ENCODE measurements at regions not wholly inside any gene's neighbourhood (a gene's known extent, or its start where the extent isn't known, plus 50 kb on each side); places are given as distances from the start of the nearest gene placed in this dataset.

DNA sequence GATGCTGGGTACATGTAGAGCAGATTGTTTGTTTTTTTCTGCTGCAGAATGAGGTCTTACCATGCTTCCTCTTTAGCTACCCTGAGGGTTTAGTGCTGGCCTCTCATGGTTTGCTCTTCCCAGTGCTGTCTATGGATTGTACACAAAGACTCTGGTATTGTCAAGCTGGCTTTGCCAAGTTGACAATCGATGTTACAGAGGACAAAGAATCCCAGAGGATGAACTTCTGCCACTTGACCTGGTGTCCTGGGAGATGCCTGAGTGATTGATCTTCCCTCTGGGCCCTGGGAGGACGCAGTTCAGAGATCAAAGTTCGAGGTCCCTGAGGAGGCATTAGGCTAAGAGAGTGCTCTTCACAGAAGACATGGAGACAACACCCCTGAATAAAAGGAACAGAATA, 865.4 kb downstream of the CCSER2 start:
- intact Hi-C loops (cut with DNase I): no loop called here
- ATAC-seq (no peak), DNase-seq (ENCODE audit: missing footprints) (no peak)

DNA sequence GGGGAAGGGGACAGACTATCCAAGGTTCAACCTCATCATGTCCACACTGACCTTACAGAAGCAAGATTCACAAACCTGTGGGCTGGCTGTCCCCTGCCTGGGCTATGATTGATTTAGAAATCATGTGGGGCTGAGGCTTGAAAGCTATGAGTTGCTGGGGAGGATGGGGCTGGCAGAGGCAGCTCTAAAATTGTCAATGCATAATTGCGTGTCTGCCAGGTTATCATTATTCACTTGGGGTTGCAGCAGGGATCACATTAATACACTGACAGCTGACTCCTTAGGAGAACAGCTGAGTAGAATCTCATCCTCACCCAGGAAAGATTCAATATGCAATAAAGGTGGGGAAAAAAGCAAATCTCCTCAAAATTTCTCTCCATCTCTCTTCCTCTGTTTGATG, 866.3 kb downstream of the CCSER2 start:
- no peak for DNase-seq (ENCODE audit: missing footprints)
- intact Hi-C loops (cut with DNase I): no loop called here
- ATAC-seq: no peak

DNA sequence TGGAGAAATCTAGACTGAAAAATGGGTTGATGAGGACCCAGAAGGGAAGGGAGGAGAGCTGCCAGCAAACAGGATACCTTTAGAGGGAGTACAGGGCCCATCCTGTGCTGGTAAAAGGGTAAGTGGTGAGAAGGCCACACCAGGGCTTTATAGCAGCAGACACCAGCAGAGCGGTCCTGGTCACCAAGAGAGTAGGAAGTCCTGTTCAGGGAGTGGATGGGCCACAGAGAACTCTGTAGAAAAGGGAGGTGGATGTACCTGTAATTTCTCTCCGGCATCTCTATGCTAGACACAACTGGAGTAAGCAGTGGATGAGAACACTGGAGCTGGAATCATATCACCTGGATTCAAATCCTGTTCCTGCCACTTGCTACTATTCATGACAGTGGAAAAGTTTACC, 867.2 kb downstream of the CCSER2 start:
- intact Hi-C loops (cut with DNase I): no loop called here
- DNase-seq (ENCODE audit: missing footprints) (no peak), ATAC-seq (no peak)

DNA sequence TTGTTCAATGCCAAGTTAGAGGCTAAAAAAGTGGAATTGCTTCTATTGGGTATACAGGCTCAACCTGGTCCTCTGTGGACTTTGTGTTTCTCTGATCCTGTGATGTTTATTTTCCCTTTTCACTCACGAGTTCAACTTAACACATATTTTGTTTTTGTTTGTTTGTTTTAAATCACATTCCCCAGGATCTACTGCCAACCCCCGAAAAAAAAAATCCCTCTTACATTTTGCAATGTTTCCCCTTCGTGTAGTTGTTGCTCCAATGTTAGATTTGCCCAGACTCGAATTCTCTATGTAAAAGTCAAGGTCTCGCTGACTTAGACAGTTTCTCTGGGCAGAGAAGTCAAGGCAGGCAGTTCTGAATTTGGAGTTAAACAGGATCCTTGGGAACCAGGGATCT, 876.4 kb downstream of the CCSER2 start:
- intact Hi-C loops (cut with DNase I): no loop called here
- ATAC-seq (no peak), DNase-seq (ENCODE audit: missing footprints) (no peak)

DNA sequence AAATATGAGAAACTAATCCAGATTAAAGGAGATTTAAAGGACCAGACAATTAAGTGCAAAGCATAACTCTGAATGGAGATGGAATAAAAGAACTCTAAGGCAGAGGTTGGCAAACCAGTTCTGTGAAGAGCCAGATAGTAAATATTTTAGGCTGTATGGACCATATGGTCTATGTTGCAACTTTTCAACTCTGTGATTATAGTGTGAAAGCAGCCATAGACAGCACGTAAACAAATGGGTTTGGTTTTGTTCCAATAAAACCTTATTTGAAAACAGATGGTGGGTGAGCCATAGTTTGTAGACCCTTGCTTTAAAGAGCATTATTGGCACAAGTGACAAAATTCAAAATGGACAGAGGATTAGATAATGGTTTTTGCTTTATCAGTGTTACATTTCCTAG, 884.1 kb downstream of the CCSER2 start:
- DNase-seq (ENCODE audit: missing footprints) (no peak), ATAC-seq (no peak)
- intact Hi-C loops (cut with DNase I): no loop called here

DNA sequence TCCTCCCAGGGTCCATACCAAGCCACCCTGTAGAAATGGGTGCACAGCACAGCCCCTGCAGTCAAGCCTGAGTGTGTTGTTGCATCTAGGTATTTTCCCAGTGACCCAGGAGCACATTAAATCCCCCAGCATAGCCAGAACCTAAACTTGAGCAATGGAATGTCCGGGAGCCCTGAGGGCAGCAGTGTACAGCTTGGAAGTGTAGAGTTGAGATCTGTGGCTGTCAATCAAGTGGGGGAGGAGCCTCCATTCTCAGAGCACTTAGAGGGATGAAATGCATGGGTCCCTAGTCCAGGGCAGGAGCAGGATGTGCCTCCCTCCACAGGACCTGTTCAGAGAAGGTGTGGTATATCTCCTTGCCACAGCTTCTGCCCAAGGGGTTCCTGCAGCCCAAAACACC, 885.1 kb downstream of the CCSER2 start:
- DNase-seq (ENCODE audit: missing footprints): no peak
- ATAC-seq: no peak
- intact Hi-C loops (cut with DNase I): no loop called here

DNA sequence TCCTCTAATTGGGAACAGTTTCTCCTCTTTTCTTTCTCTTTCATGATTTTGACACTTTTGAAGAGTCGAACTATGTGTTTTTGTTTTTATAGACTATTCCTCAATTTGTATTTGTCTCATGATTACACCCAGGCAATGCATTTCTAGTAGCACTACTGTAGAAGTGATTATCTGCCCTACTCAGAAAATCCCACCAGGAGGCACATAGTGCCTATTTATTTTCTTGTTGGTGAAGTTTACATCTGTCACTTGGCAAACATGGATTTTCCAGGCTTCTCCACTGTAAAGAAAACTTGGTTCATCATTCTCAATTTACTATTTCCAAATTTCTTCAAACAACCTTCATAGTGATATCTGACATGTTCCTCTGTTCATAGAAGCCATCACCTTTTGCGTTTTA, 893.9 kb downstream of the CCSER2 start:
- ATAC-seq: no peak
- intact Hi-C loops (cut with DNase I): no loop called here
- no peak for DNase-seq (ENCODE audit: missing footprints)

DNA sequence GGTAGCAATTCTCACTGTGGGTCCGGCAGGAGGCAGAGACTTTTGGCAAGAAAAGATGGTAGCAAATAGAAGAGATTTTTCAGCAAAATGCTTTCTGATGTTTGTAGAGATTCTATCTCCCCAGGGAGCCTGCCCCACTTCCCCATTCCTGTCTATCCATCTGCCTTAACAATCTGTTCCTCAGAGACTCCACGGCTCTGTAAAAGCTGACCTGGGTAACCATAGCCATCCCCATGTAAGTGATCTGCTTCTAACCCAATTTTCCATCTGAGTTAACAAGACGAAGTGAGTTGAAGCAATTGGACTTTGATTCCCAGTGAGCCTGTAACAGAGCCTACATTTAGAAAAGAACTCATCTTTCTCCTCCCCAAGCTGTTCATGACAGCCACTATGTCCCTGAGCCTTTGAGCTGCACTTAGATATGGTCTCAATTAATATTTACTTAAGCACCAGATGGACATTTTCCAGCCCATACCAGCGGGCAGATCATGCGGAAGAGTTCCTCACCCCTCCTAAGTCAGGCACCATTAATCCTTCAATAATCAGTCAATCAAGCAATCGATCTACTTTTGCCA, 896.1 kb downstream of the CCSER2 start:
- no peak for DNase-seq (ENCODE audit: missing footprints)
- no peak for ATAC-seq
- intact Hi-C loops (cut with DNase I): no loop called here

DNA sequence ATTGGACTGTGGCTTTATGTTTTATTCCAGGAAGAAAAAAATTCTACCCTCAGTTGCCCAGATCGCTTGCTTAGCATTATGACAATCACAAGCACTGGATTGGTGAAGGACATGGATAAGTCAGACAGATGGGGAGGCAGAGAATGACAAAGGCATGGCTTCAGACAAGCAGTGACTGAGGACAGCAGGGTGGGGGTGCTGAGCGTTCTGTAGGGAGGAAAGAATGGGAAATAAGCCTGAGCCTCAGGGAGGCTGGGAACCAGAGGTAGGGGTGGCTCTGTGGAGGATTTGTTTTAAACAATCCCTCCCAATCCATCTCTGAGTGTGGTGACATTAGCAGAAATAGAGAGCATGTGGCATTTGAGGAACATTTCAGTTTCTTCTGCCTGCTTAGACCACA, 896.9 kb downstream of the CCSER2 start:
- DNase-seq (ENCODE audit: missing footprints) (no peak), ATAC-seq (no peak)
- intact Hi-C loops (cut with DNase I): no loop called here

DNA sequence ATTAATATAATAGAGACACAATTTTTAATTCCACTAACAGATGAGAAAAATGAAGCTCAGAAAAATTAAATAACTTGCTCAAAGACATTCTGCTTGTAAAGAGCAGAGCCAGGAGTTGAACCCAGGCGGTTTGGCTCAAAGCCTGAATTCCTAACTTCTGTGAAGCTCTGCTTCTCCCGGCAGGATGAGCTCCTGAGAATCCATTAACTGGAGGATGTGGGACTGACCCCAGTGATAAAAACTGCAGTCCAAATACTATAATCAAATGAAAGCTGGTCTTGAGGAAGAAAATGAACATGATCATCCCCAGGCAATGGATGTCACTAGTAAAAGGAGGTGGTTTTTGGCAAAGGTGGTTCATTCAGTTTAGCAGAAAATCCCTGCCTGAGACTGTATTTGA, 898.2 kb downstream of the CCSER2 start:
- ATAC-seq (no peak), DNase-seq (ENCODE audit: missing footprints) (no peak)
- intact Hi-C loops (cut with DNase I): no loop called here

DNA sequence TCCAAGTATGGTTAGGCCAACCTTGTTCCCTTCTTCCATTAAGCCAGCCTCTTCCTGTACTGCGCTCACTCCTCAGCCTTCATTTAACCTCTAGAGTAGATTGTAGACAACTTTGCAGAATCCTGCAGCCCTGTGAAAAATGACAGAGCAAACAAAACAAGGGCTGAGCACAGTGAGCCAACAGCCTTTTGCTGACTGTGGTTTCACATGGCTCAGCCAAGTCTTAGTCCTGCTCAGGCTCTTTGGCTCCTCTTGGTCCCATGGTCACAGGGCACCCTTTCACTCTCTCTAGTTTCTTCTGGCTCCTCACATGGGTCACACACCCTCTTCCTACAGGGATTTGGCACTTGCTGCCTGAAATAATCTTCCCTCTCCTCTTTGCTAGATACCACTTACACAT, 900.3 kb downstream of the CCSER2 start:
- intact Hi-C loops (cut with DNase I): no loop called here
- ATAC-seq (no peak), DNase-seq (ENCODE audit: missing footprints) (no peak)

DNA sequence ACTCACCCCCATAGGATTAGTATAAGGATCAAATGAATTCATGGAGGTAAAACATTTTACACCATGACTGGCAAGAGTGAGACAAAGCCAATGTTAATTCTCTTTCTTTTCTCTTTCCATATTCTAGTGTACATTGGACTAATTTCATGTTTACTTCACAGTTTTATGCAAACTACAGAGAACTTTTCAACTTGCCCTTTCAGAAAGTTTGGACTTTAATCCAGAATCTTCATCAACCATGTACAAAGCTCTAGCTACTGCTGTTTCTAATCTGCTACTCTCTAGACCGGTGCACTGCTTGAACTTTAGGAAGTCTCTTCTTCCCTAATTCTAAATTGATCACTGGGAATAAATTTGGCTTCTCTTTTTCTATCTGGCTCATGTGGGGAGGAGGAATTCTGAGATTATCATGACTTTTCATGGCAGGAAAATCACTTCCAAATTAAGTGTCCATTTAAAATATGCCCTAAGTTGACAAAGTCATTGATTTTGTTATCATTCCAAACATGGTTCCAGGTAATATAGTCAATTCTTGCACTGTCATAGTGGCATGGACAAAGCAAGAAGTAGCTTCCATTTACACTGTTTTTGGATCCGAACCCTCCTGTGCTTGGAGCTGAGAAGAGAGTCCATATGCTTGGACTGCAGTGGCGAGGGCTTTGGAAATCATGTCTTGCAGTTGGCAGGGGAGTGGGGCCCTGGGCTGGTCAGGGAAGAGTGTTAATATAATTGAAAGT, 903.3 kb downstream of the CCSER2 start:
- no peak for ATAC-seq
- no peak for DNase-seq (ENCODE audit: missing footprints)
- intact Hi-C loops (cut with DNase I): no loop called here

DNA sequence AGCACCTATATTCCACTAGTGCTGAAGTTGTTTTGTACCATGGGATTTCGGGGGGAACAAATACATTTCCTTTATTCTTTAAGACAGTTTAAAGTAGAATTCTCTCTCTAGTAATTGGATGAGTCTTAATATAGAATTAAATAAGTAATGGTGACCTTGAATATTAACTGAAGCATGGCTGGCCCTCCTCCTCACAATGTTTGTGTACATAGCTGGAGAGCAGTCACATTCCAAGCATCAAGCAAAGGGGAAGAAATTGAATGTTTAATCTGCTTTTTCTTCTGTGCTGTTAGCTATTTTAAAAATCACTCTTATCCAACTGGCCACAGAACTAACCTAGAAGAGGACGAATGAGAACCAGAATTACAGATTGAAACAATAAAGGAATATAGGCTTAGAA, 906.9 kb downstream of the CCSER2 start:
- DNase-seq (ENCODE audit: missing footprints) (no peak), ATAC-seq (no peak)
- intact Hi-C loops (cut with DNase I): no loop called here

DNA sequence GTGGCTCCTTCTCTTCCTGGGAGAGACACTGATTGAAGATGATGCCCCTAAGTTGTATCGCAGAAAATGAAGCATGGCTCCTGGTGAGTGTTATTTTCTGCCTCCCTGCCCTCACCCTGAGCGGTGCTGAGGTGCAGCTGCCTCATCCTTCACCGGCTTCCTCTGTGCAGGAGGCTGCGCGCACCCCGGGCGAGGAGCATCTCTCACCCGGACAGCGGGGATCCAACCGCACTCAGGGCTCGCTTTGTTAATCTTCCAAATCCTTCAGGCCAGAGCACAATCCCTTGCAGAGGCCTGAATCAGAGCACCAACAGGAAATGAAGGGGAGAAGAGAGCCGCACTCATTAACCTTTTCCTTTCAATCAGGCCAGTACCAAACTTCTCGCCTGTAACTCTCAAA, 910.3 kb downstream of the CCSER2 start:
- DNase-seq (ENCODE audit: missing footprints) (no peak), ATAC-seq (no peak)
- intact Hi-C loops (cut with DNase I): no loop called here

DNA sequence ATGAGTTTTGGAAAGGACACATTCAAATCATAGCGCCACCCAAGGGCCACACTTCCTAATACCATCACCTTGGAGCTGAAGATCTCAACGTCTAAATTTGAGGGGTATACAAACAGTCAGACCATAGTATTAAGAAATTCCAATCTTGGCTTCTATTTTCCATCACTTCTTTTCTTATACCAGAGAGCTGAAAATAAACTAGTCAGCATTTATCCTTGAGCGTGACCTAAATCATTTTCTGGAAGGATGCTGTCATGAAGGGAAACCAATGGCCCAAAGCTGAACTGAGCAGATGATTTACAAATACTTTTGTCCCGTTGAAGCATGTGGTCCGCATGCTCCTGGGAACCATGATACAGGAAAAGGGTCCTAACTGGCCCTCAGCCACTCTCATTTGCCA, 921.9 kb downstream of the CCSER2 start:
- intact Hi-C loops (cut with DNase I): no loop called here
- ATAC-seq (no peak), DNase-seq (ENCODE audit: missing footprints) (no peak)

DNA sequence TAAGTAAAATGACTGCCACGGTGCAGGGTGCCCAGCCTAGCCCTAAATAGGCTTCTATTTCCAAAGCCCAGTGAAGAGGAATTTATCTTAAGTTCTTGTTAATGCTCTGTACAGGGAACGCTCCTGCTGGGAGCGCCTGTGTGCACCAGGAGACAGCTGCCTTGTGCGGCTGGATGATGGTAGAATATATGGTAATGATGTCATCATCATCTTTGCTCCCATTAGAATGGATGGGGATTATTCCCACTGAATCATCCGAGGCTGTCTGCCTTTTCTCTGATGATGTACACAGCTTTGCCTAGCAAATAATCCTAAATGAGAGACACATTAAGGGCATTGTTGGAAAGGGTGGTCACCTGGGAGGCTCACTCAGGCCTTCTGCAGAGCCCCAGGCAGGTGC, 928.1 kb downstream of the CCSER2 start:
- ATAC-seq: no peak
- DNase-seq (ENCODE audit: missing footprints): no peak
- intact Hi-C loops (cut with DNase I): no loop called here

DNA sequence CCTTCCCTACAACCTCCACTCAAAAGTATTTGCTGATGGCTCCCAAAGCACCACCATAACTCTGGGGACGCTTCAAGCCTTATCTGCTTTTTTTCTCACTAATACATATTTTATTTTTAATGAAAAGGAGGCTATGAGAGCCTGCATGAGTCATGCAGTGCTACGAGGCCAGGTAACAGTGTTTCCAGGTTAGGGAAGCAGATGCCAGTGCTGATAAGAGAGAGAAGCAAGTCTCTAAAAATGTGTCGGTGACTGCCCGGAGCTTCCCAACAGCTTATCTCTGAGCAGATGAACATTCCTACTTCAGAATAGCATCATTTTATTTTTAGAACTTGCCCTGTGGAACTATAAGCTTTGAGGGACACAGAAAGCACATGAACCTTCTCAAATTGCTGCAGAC, 931.5 kb downstream of the CCSER2 start:
- intact Hi-C loops (cut with DNase I): no loop called here
- no peak for ATAC-seq

DNA sequence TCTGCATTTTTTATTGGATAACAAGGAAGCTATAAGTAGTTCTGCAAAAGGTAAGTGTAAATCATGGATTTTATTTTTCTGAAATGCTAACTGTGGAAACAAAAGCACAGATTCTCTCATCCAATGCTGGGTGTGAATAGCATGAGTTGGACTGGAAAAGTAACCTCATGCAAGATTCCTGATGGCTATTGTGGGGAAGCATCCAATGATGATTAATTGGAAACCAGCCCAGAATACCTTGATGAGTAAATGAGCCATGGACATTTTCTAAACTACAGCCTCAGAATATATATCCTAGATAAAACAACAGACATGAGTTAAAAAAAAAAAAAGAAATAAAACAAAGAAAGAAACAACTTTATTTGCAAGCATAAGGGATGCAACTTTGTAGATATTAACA, 934.6 kb downstream of the CCSER2 start:
- intact Hi-C loops (cut with DNase I): no loop called here
- DNase-seq (ENCODE audit: missing footprints) (no peak), ATAC-seq (no peak)

More for the DNA sequence above, 931.5 kb downstream of the CCSER2 start:
- no peak for DNase-seq (ENCODE audit: missing footprints)

DNA sequence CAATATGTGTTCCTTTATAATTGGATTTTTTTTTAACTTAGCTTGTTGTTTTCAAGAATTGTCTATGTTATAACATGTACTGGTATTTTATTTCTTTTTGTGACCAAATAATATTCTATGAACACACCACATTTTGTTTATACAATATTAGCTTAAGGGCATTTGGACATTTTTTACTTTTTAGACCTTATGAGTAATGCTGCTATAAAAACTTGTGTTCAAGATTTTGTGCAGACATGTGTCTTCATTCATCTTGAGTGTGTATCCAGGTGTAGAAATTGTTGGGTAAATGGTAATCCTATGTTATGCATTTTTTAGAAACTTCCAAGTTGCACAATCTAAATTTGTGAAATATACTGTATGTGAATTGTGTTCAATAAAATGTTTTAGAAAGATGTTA, 936.7 kb downstream of the CCSER2 start:
- DNase-seq (ENCODE audit: missing footprints): no peak
- intact Hi-C loops (cut with DNase I): no loop called here
- no peak for ATAC-seq

DNA sequence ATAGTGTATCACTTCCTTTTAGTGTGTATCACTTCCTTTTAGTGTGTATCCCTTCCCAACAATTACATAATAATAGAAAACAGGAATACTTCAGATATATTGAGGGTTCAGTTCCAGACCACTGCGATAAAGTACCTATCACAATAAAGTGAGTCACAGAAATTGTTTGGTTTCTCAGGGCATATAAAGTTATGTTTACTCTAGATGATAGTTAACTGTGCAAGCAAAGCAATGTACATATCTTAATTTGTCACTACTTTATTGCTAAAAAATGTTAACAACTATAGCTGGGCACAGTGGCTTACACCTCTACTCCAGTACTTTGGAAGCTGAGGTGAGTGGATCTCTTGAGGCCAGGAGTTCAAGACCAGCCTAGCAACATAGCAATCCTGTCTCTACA, 938.4 kb downstream of the CCSER2 start:
- intact Hi-C loops (cut with DNase I): no loop called here
- ATAC-seq (no peak), DNase-seq (ENCODE audit: missing footprints) (no peak)

DNA sequence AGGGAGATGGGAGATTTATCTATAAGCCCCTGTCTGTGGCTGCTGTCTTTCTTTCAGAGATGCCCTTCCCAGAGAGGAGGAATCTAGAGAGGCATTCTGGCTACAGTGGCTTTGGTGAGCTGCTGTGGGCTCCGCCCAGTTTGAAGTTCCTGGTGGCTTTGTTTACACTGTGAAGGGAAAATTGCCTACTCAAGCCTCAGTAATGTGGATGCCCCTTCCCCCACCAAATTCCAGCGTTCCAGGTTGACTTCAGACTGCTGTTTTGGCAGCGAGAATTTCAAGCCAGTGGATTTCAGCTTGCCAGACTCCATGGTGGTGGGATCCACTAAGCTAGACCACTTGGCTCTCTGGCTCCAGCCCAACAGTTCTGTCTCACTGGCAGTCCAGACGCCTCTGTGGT, 951.6 kb downstream of the CCSER2 start:
- DNase-seq (ENCODE audit: missing footprints) (no peak), ATAC-seq (no peak)
- intact Hi-C loops (cut with DNase I): no loop called here
